OCI-LY7 (cell line): ENCODE measurements at regions not wholly inside any gene's neighbourhood (a gene's known extent, or its start where the extent isn't known, plus 50 kb on each side); places are given as distances from the start of the nearest gene placed in this dataset.

Experiments used
- BruUV-seq: library from RNA; stranded (reverse); fragments of 400-500 nt; replicated peaks from 2 replicates; lab custom pipeline; 2021; lab: Mats Ljungman, UMichigan
- CTCF ChIA-PET: fragments of 300-600 bp; sonication (Branson Sonifier 250); formaldehyde crosslinking; loops from one replicate; lab custom pipeline; 2022; ENCODE audit warnings: antibody characterized with exemption; ENCODE audit not compliant: unreplicated experiment; lab: Charles Lee
- POLR2A ChIA-PET: fragments of 300-600 bp; sonication (Branson Sonifier 250); formaldehyde crosslinking; loops from one replicate; lab custom pipeline; 2022; ENCODE audit warnings: antibody characterized with exemption; lab: Charles Lee
- DNase-seq: peaks from one replicate; pipeline ENCODE4 v3.0.0-alpha.2; 2015; ENCODE audit warnings: low spot score
- H2AFZ ChIP-seq: fragments of 200-600 bp; sonication (generic), shearing (Covaris generic); 2 replicates; pipeline ENCODE4 v1.6.1; 2014; ENCODE audit warnings: mild to moderate bottlenecking, antibody characterized with exemption, low read length, moderate library complexity
- H3K27ac ChIP-seq: fragments of 200-600 bp; sonication (generic); 2 replicates; pipeline ENCODE4 v1.5.1; 2014; ENCODE audit warnings: mixed run types, low read depth, mild to moderate bottlenecking, moderate library complexity, low read length, inconsistent platforms; ENCODE audit not compliant: poor library complexity, severe bottlenecking
- H3K36me3 ChIP-seq: fragments of 200-600 bp; sonication (generic); 2 replicates; pipeline ENCODE4 v1.6.1; 2014; ENCODE audit warnings: mild to moderate bottlenecking, antibody characterized with exemption, low read length, moderate library complexity, mixed read lengths; ENCODE audit not compliant: insufficient read depth
- H3K4me1 ChIP-seq: fragments of 200-600 bp; sonication (generic); 2 replicates; pipeline ENCODE4 v1.5.1; 2014; ENCODE audit warnings: mild to moderate bottlenecking, low read length; ENCODE audit not compliant: insufficient read depth, poor library complexity, severe bottlenecking
- H3K4me2 ChIP-seq: fragments of 200-600 bp; sonication (generic); 2 replicates; pipeline ENCODE4 v1.6.1; 2014; ENCODE audit warnings: mild to moderate bottlenecking, low read length
- H3K4me3 ChIP-seq: fragments of 200-600 bp; sonication (generic); 2 replicates; pipeline ENCODE4 v1.5.1; 2014; ENCODE audit warnings: mild to moderate bottlenecking, low read depth, low read length; ENCODE audit not compliant: poor library complexity, severe bottlenecking
- H3K79me2 ChIP-seq: fragments of 200-600 bp; sonication (generic); 2 replicates; pipeline ENCODE4 v1.6.1; 2016; ENCODE audit warnings: low read depth, mild to moderate bottlenecking, low read length, moderate library complexity, mixed read lengths; ENCODE audit not compliant: insufficient read depth
- H3K9me2 ChIP-seq: fragments of 200-600 bp; sonication (generic); 2 replicates; pipeline ENCODE4 v1.6.1; 2016; ENCODE audit warnings: mild to moderate bottlenecking, low read length, mixed read lengths; ENCODE audit not compliant: insufficient read depth
- H3K9me3 ChIP-seq: fragments of 200-600 bp; sonication (generic); 2 replicates; pipeline ENCODE4 v1.6.1; 2014; ENCODE audit warnings: mild to moderate bottlenecking, mixed run types, low read length, mixed read lengths
- H4K20me1 ChIP-seq: fragments of 200-600 bp; sonication (generic); 2 replicates; pipeline ENCODE4 v1.6.1; 2014; ENCODE audit warnings: mild to moderate bottlenecking, antibody characterized with exemption, low read length, moderate library complexity, mixed read lengths; ENCODE audit not compliant: insufficient read depth
- EZH2phosphoT487 ChIP-seq: fragments of 200-600 bp; sonication (generic); IDR thresholded peaks from 2 replicates; pipeline ENCODE4 v1.6.1; 2018; ENCODE audit warnings: low read depth, borderline replicate concordance, mild to moderate bottlenecking, mixed run types, antibody characterized with exemption, low read length, moderate library complexity, mixed read lengths
- intact Hi-C: fragments of 100-400 bp; cut with micrococcal nuclease; formaldehyde crosslinking; loops from one replicate; pipeline ENCODE4 v1.10.0; 2022; ENCODE audit not compliant: unreplicated experiment
- TF ChIP-seq, protein P1 (sequence below): fragments of 200-600 bp; sonication (generic); conservative IDR thresholded peaks from 2 replicates; pipeline ENCODE4 v1.5.1; 2014; ENCODE audit warnings: mild to moderate bottlenecking, antibody characterized with exemption, low read length, moderate library complexity, mixed read lengths

DNA sequence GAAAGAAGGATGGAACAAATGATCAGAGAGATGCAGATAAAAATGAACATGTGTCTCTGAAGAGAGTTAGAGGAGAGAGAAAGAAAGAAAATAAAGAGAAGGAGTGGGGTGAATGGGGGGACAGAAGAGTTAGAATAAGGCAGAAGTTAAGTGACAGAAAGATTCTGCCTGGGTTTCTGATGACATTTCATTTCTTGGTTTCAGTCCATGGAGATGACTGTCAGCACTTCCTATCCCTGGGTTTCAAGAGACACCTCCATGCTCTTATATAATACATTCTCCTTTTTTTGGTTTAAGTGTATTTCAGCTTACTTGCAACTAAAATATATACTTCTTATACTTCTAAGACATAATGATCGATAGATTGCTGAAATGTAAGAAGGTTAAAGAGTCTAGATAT is 213.0 kb upstream of the IL12B start:
- no peaks in the 10 kb centered on the region for H3K79me2 ChIP-seq
- intact Hi-C loops = no loop called here

DNA sequence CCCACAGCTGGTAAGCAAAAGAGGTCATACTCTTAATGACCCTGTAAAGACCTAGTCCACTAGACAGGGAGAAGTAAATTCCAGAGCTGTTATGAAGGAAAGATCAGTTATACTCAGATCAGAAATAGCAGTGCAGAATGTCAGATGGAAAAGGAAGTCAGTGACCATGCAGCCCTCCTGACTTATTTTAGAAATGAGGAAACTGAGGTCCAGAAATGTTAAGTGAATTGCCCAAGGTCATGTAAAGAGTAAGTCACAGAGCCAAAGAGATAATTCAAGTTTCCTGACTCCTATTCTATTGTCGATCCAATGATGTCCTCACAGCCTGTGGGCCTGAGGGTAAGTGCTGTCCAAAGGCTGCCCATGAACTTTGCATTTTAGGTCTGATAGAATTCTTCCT is 214.9 kb upstream of the IL12B start:
- Histone ChIP-seq H3K36me3 (no peaks in the 10 kb centered on the region), H3K79me2 (no peaks in the 10 kb centered on the region), H2AFZ (no peak overlapping the region), H3K4me3 (no peak overlapping the region), H4K20me1 (no peaks in the 10 kb centered on the region), H3K9me2 (no peaks in the 10 kb centered on the region), H3K27ac (no peak overlapping the region), H3K4me2 (no peak overlapping the region), H3K4me1 (no peaks in the 10 kb centered on the region), H3K9me3 (no peaks in the 10 kb centered on the region)
- DNase-seq = no peak
- BruUV-seq = no TSS peak
- POLR2A ChIA-PET = no interaction called here
- CTCF ChIA-PET = no interaction called here
- TF ChIP-seq EZH2phosphoT487 = no peak
- TF ChIP-seq, protein P1, sequence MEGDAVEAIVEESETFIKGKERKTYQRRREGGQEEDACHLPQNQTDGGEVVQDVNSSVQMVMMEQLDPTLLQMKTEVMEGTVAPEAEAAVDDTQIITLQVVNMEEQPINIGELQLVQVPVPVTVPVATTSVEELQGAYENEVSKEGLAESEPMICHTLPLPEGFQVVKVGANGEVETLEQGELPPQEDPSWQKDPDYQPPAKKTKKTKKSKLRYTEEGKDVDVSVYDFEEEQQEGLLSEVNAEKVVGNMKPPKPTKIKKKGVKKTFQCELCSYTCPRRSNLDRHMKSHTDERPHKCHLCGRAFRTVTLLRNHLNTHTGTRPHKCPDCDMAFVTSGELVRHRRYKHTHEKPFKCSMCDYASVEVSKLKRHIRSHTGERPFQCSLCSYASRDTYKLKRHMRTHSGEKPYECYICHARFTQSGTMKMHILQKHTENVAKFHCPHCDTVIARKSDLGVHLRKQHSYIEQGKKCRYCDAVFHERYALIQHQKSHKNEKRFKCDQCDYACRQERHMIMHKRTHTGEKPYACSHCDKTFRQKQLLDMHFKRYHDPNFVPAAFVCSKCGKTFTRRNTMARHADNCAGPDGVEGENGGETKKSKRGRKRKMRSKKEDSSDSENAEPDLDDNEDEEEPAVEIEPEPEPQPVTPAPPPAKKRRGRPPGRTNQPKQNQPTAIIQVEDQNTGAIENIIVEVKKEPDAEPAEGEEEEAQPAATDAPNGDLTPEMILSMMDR = no peak
- intact Hi-C loops = no loop called here

More for the DNA sequence above, 213.0 kb upstream of the IL12B start:
- Histone ChIP-seq H3K4me3 (no peak overlapping the region), H3K4me1 (no peaks in the 10 kb centered on the region), H3K27ac (no peak overlapping the region), H3K36me3 (no peaks in the 10 kb centered on the region), H3K4me2 (no peak overlapping the region), H3K9me2 (no peaks in the 10 kb centered on the region), H4K20me1 (no peaks in the 10 kb centered on the region), H2AFZ (no peak overlapping the region), H3K9me3 (no peaks in the 10 kb centered on the region)
- ChIA-PET POLR2A (no interaction called here), CTCF (no interaction called here)
- TF ChIP-seq EZH2phosphoT487 = no peak
- TF ChIP-seq, protein P1 = no peak
- no peak for DNase-seq
- no TSS peak for BruUV-seq

DNA sequence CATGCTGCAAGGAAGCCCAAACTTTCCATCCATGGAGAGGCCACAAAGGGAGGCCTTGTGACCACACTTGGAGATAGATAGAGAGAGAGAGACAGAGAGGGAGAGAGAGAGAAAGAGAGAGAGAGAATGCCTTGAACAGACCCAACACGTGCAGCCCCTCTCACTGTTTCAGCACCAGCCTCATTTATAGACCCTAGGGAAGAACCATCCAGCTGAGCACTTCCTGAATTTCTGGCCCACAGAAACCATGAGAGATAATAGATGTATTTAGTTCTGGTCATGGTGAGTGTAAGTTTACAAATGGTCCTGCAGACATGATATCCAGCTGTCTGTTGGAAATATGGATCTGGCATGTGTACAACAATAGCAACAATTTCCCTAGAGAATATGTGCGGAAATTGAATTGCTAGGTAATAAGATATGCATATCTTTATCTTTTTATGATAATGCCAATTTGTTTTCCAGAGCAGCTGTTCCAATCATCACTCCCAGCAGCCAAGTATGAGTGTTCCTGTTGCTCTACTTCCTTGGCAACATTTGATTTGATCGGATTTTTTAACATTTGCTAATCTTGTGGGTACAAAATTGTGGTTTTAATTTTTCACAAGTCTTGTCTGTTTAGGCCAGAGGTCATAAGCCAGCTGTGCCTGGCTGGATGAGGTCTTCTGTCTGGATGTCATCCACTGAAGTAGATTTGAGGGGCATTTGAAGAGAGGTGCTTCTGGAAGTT is 217.3 kb upstream of the IL12B start:
- intact Hi-C loops = no loop called here
- H3K9me3 ChIP-seq = no peaks in the 10 kb centered on the region
- no TSS peak for BruUV-seq
- H3K4me3 ChIP-seq = no peak overlapping the region
- no peaks in the 10 kb centered on the region for H3K79me2 ChIP-seq
- H3K4me1 ChIP-seq = no peaks in the 10 kb centered on the region
- no peak overlapping the region for H3K4me2 ChIP-seq
- ChIA-PET POLR2A (no interaction called here), CTCF (no interaction called here)
- DNase-seq = no peak
- H2AFZ ChIP-seq = no peak overlapping the region
- TF ChIP-seq, protein P1 = no peak
- TF ChIP-seq EZH2phosphoT487 = no peak
- no peaks in the 10 kb centered on the region for H3K9me2 ChIP-seq
- H3K36me3 ChIP-seq = no peaks in the 10 kb centered on the region
- no peaks in the 10 kb centered on the region for H4K20me1 ChIP-seq
- H3K27ac ChIP-seq = no peak overlapping the region
